ENCODE measurements at regions not wholly inside any gene's neighbourhood (a gene's known extent, or its start where the extent isn't known, plus 50 kb on each side); places are given as distances from the start of the nearest gene placed in this dataset.

DNA sequence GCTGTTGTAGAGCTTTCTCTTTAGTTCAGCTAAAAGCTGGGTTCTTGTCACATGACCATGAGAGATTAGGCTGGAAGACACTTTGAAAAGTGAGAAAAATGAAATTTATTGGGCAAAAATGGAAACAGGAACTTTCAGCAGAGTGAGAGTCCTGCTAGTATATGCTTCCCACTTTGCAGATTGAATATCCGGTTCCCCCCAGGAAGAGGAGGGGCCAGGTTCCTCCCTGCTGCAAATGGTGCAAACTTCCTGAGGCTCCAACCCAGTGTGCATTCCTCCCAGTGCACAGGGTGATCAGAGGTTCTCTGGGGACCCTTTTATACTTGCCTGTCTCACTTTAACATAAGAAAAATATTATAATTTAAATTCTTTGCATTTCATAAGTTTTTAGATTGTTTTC lies 119.9 kb upstream of the SPIN4 start:
- no peak overlapping the region for H3K4me3 ChIP-seq (ENCODE audit: low read length)
- no peaks in the 10 kb centered on the region for H3K9me3 ChIP-seq (ENCODE audit: low read length)
- no peaks in the 10 kb centered on the region for H3K79me2 ChIP-seq (replicated peaks; ENCODE audit: insufficient read depth, low read length)

DNA sequence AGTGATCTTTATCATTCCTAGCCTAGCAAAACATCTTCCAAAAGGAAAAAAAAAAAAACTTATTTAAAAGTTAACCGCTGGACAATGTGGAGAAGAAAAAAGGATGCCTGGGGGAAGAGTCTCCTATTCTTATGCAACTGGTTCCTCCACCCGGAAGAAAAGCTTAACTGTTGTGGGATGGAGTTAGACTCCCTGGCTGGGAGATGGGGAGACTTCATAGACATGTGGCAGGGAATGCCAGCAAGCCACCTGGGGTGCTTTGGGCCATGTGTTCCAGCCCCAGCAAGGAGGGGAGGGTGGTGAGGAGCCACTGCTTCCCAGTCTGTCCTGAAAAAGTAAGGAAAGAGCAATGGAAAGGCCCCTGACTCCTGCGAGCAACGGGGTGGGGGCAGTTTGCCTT lies 119.4 kb upstream of the SPIN4 start:
- H3K9me2 ChIP-seq (ENCODE audit: insufficient read depth, low read length): no peaks in the 10 kb centered on the region
- H3K79me2 ChIP-seq (replicated peaks; ENCODE audit: insufficient read depth, low read length): no peaks in the 10 kb centered on the region
- no peak overlapping the region for H3K9ac ChIP-seq (ENCODE audit: low read length)
- H3F3A ChIP-seq (ENCODE audit: insufficient read depth, low read length, poor library complexity, severe bottlenecking): no peaks in the 10 kb centered on the region
- no peak overlapping the region for H3K4me2 ChIP-seq (ENCODE audit: low read length)
- no peaks in the 10 kb centered on the region for H3K27me3 ChIP-seq (ENCODE audit: insufficient read depth, low read depth, low read length)
- H3K4me3 ChIP-seq (ENCODE audit: low read length): no peak overlapping the region
- H3K9me3 ChIP-seq (ENCODE audit: low read length): no peaks in the 10 kb centered on the region
- no peak overlapping the region for H3K27ac ChIP-seq (ENCODE audit: low read length)
- no peaks in the 10 kb centered on the region for H3K36me3 ChIP-seq (ENCODE audit: insufficient read depth, low read length)
- no peak overlapping the region for H2AFZ ChIP-seq (ENCODE audit: low read depth, low read length)
- TF ChIP-seq EZH2 (IDR thresholded peaks at IDR 0.05; ENCODE audit: borderline replicate concordance, insufficient read depth, low read length, poor library complexity, severe bottlenecking) (no peak), MXI1 (conservative IDR thresholded peaks at IDR 0.05; ENCODE audit: poor library complexity, severe bottlenecking) (no peak), SMC3 (conservative IDR thresholded peaks at IDR 0.05; ENCODE audit: poor library complexity) (no peak), POLR2AphosphoS5 (IDR thresholded peaks at IDR 0.05) (no peak), EP300 (conservative IDR thresholded peaks at IDR 0.05; ENCODE audit: poor library complexity, severe bottlenecking) (no peak), TAF1 (IDR thresholded peaks at IDR 0.05; ENCODE audit: low read depth) (no peak)
- TF ChIP-seq, protein P1, sequence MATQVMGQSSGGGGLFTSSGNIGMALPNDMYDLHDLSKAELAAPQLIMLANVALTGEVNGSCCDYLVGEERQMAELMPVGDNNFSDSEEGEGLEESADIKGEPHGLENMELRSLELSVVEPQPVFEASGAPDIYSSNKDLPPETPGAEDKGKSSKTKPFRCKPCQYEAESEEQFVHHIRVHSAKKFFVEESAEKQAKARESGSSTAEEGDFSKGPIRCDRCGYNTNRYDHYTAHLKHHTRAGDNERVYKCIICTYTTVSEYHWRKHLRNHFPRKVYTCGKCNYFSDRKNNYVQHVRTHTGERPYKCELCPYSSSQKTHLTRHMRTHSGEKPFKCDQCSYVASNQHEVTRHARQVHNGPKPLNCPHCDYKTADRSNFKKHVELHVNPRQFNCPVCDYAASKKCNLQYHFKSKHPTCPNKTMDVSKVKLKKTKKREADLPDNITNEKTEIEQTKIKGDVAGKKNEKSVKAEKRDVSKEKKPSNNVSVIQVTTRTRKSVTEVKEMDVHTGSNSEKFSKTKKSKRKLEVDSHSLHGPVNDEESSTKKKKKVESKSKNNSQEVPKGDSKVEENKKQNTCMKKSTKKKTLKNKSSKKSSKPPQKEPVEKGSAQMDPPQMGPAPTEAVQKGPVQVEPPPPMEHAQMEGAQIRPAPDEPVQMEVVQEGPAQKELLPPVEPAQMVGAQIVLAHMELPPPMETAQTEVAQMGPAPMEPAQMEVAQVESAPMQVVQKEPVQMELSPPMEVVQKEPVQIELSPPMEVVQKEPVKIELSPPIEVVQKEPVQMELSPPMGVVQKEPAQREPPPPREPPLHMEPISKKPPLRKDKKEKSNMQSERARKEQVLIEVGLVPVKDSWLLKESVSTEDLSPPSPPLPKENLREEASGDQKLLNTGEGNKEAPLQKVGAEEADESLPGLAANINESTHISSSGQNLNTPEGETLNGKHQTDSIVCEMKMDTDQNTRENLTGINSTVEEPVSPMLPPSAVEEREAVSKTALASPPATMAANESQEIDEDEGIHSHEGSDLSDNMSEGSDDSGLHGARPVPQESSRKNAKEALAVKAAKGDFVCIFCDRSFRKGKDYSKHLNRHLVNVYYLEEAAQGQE (IDR thresholded peaks at IDR 0.05; ENCODE audit: borderline replicate concordance): no peak
- no peaks in the 10 kb centered on the region for H4K20me1 ChIP-seq (ENCODE audit: insufficient read depth)

More for the DNA sequence above, 119.9 kb upstream of the SPIN4 start:
- no peaks in the 10 kb centered on the region for H4K20me1 ChIP-seq (ENCODE audit: insufficient read depth)
- H3K27me3 ChIP-seq (ENCODE audit: insufficient read depth, low read depth, low read length): no peaks in the 10 kb centered on the region
- H3K27ac ChIP-seq (ENCODE audit: low read length): no peak overlapping the region
- no peak overlapping the region for H3K4me2 ChIP-seq (ENCODE audit: low read length)
- H3F3A ChIP-seq (ENCODE audit: insufficient read depth, low read length, poor library complexity, severe bottlenecking): no peaks in the 10 kb centered on the region
- no peak overlapping the region for H2AFZ ChIP-seq (ENCODE audit: low read depth, low read length)
- H3K36me3 ChIP-seq (ENCODE audit: insufficient read depth, low read length): no peaks in the 10 kb centered on the region
- TF ChIP-seq, protein P1 (IDR thresholded peaks at IDR 0.05; ENCODE audit: borderline replicate concordance): no peak
- TF ChIP-seq MXI1 (conservative IDR thresholded peaks at IDR 0.05; ENCODE audit: poor library complexity, severe bottlenecking) (no peak), EZH2 (IDR thresholded peaks at IDR 0.05; ENCODE audit: borderline replicate concordance, insufficient read depth, low read length, poor library complexity, severe bottlenecking) (no peak), POLR2AphosphoS5 (IDR thresholded peaks at IDR 0.05) (no peak), SMC3 (conservative IDR thresholded peaks at IDR 0.05; ENCODE audit: poor library complexity) (no peak), RAD21 (conservative IDR thresholded peaks at IDR 0.05) (no peak), TAF1 (IDR thresholded peaks at IDR 0.05; ENCODE audit: low read depth) (no peak), EP300 (conservative IDR thresholded peaks at IDR 0.05; ENCODE audit: poor library complexity, severe bottlenecking) (no peak)
- TF ChIP-seq, protein P2, sequence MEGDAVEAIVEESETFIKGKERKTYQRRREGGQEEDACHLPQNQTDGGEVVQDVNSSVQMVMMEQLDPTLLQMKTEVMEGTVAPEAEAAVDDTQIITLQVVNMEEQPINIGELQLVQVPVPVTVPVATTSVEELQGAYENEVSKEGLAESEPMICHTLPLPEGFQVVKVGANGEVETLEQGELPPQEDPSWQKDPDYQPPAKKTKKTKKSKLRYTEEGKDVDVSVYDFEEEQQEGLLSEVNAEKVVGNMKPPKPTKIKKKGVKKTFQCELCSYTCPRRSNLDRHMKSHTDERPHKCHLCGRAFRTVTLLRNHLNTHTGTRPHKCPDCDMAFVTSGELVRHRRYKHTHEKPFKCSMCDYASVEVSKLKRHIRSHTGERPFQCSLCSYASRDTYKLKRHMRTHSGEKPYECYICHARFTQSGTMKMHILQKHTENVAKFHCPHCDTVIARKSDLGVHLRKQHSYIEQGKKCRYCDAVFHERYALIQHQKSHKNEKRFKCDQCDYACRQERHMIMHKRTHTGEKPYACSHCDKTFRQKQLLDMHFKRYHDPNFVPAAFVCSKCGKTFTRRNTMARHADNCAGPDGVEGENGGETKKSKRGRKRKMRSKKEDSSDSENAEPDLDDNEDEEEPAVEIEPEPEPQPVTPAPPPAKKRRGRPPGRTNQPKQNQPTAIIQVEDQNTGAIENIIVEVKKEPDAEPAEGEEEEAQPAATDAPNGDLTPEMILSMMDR (IDR thresholded peaks at IDR 0.05; ENCODE audit: poor library complexity, severe bottlenecking): no peak
- no peaks in the 10 kb centered on the region for H3K9me2 ChIP-seq (ENCODE audit: insufficient read depth, low read length)
- H3K9ac ChIP-seq (ENCODE audit: low read length): no peak overlapping the region
